ENCODE measurements at regions not wholly inside any gene's neighbourhood (a gene's known extent, or its start where the extent isn't known, plus 50 kb on each side); places are given as distances from the start of the nearest gene placed in this dataset.

DNA sequence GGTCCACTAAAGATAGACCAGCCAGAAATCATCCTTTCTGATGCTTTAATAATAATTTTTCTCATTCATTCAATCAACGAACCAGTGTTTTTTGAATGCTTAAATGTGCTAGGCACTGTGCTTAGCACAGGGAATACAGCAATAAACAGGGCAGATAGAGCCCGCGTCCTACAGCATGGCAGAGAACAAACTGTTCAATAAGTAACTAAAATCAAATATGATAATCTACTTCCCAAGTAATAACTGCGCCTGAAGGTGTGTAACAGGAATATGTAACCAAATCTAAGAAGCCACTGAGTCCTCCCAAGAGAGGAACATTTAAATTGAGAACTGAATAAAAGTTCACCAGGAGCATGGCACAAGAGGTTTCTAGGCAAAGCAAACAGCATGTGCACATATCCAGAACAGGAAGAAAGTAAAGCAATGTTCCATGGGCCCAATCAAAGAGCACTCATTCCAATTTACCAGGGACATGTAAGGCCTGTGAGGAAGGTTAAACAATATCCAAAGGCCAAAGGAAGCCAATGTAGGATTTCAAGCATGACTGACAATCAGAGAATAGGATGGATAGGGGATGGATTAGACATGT is 311.0 kb upstream of the RARB start:
- no peak for DNase-seq

DNA sequence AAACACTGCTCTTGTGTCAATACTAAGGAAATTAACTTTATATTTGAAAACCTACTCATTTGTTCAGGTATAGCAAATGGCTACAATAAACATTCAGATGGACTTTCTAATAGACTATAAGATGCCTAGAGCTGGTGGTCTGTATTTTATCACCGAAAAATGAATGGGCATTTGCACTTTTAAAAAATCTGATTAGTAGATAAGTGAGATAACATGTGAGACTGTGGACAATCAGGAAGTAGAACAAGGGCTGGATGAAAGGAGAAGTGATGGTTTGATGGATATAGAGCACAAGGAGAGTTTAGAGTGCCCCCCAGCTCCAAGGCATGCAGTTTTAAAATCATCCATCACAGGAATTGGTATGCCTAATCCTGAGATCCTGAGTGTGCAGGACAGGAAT is 308.4 kb upstream of the RARB start:
- no peak for DNase-seq

DNA sequence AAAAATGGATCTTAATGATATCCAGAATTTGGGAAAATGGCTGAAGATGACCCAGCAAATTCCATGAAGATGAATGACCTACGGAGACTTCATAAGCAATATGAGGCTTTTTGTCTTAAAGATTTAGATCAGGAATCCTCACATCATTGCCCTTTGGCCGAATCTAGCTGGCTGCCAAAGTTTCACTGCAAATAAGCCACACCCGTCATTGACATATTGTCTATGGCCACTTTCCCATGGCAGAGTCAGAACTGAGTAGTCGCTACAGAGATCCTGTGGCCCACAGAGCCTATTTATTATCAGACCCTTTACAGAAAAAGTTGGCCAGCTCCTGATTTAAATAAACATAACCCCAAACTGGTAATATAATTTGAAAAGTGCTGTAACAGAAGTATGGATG is 307.4 kb upstream of the RARB start:
- no peak for DNase-seq

DNA sequence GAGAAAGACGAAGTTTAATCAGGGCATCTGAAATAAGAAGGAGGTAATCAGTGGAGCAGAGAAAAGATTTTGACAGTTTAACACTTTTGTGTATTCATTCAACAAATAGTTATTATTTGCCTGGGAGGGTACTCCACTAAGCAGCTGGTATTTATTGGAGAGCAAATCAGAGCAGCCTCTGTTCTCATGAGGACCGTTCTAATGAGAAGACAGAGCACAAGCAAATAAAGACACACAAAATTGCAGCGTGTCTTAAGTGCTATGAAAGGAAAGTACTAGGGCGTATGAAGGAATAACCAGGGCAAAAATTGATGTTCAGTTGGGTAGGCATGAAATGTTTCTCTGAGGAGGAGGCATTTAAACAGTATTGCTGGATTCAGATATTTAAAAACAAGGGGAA is 302.9 kb upstream of the RARB start:
- DNase-seq, result no peak

DNA sequence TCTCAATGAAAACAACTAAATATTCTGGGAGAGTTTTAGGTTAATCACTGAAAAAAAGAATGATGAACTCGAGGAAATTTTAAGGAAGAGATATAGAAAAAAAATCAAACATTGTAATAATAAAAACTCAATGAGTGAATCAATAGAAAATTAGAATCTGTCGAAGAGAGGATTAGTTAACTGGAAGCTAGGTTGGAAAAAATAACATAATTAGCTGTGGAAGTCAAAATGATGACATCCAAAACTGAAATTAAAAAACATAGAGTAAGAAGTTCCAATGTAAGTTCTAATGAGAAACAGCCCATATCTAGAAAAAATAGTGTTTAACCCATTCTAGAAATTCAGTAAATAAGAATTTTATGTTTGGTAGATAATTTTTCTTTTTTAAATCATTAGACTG is 299.3 kb upstream of the RARB start:
- no peak for DNase-seq

DNA sequence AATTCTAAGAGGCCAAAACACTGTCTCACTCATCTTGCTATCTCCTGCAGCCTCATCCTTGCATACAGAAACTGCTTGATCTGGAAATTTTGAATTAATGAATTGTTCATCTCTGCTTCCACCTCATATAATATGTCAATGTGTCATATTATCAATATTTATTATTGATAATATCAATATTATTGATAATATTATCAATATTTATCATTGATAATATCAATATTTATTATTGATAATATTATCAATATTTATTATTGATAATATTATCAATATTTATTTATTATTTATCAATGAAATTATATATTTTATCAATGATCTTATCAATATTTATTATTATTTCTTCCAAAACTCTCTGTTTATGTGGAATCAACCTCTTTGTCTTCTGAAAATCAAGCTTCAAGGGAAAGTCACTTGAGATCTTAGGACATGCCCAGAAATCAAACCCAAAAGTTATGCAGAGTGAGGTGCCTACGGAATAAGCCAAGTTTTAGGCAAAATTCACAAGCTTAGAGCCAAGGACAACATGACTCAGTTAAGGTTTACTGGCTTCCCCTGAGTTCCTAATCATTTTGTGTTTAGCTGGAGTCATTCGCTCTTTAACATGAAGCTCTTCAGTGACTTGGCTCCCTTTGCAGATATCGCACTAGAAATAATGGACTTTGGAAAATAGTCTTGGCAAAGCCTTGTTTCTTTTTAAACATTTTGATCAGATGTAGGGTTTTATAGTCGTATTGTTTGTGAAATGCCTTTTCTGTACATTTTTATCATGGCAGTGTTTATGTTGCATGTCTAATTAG is 297.1 kb upstream of the RARB start:
- DNase-seq, result no peak

DNA sequence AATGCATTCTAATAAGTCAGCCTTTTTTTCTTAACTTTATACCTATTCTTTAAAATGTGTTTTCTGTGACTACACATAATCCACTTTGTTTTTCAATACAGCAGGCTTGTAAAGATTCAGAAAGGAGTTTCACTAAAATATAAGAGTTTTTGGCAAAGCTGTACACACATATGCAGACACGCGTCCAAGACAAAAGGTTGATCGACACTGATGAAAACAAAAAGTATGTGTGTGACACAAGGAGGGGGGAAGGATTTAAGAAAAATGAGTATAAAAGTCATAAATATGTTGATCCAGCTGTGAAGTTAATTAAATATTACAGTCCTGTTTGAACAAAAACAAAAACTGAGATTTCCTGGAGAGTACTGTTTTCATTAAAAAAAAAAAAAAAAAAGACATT is 294.5 kb upstream of the RARB start:
- DNase-seq, result no peak

DNA sequence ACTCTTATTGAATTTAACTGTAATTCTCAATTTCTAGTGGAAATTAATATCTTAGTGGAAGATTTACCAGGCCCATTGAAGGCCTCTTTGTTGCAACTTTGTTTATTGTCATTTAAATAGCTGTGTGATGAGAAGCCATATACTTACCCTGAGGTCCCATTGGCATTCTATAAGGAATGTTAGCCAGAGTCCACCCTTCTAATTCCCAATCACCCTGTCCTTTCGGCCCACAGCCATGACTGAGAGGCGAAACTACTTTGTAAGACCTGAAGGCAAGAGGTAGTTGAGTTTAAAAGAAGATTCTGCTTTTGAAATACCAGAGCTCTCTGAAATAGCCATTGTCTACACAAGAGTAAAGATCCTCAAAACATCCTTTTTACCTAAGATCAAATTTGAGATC is 290.5 kb upstream of the RARB start:
- no peak for DNase-seq

DNA sequence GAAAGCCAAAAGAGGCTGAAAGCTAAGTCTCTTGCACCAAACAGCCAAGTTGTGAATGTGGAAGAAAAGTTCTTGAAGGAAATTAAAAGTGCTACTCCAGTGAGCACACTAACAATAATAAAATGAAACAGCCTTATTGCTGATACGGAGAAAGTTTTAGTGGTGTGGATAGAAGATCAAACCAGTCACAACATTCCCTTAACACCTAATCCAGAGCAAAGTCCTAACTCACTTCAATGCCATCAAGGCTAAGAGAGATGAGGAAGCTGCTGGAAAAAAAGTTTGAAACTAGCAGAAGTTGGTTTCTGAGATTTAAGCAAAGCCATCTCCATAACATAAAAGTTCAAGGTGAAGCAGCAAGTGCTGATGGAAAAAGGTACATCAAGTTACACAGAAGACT is 288.8 kb upstream of the RARB start:
- no peak for DNase-seq

DNA sequence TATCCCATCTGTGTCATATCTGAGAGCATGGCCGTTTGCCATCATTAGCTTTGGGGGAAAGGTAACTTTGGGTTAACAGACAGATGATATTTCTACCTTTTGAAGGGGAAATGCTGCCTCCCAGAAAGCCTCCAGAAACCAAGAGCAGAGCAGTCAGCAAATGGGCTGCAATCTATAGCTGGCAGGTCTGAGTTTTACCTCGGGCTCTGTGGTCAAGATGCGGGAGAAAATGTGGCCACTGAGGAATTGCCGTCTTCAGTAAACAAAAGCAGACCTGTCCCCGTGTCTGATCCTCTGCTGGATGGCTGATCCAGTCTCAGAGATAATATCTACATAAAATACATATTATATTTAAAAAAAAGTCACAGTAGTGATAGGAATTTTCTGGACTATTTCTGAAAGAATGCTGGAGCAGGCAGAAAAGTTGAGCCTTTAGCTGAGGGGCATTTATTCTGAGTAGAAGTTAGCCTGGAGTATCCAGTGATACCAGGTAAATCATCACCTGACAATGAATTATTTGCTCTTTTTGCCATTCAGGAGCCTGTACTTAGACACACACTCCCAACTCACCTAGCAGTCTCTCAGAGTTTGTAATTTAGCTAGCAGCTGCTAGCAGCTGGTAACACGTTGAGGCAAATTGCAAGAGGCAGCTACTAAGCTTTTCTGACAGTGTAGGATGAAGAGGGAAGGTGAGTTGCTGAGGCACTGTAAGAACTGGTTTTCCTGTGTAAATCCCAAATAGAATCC is 285.3 kb upstream of the RARB start:
- DNase-seq, result no peak

DNA sequence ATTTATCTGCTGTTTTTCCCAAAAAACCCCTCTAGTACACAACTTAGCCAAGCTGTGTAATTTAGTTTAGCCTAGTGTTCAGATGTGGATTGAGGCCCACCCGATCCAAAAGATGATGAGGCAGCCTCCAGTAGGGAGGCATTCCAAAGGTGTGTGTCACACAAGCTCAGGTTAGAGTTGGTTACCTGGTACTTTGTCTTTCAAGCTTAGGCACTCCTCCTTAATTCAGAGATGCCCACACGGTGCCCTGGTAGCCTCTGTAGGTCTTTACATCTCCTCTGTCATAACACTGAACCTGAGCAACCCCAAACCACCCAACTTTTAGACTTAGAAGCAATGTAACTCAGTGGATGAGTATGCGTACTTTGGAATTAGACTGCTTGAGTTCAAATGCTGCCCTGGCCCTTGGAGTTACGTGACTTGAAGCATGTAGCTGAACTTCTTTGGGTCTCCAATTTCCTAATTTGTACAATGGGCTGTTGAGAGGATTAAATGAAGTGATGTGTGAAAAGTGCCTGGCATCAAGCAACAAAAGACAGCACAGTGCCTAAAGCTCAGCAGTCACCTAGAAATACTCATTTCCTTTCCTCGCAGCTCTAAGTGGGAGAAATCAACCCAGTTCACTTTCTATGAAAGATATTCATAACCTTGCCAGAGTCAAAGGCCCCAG is 284.6 kb upstream of the RARB start:
- no peak for DNase-seq

DNA sequence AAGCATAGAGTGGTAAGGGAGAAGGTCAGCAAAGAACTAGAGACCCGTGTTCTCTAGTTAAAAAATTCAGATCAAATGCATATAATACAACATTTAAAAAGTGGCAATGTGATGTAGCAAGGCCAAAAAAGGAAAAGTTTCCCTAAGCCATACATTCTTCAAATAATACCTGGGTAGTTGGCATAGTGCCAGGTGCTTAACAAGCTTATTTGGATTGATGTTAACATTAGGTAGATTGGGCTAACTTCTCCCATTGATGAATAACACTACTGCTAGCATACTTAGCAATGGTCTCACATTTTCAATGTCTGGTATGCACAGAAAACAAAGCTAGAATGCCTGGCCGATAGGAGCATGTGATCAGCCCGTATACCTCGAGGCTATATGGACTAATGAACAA is 283.6 kb upstream of the RARB start:
- DNase-seq, result no peak

DNA sequence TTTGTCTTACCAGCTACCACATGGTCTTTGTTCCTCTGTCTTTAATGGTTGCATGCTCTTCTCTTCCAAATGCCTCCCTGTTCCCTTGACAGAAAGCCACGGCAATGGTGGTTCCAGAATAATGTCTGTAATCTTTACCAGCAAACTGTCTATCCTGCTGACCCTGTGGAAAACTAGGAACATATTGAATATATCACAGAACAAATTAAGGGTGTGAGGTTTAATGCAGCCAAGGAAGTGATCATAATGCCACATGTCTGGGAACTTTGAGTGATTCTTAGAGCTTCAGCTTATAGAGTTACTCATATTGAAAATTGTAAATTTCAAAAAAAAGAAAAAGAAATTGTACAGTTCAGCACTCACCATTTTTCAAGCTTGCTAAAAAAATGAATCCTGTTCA is 282.9 kb upstream of the RARB start:
- no peak for DNase-seq

DNA sequence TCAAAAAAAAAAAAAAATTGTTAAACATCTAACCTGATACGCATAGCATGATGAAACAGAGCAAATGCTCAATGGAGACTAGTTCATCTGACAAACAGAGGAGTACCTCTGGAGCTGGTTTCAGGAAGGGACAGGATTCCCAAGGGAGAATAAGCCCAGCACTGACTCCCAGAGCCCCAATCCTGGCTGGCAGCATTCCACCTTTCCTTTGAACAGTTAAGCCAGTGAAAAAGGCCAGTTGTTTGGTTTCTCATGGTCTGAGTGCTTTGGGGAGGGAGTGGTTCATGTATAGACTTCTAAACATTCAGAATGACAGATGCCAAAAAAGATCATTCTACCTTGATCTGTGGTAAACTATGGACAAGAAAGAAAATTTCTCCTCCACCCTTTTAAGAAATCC is 277.9 kb upstream of the RARB start:
- no peak for DNase-seq

DNA sequence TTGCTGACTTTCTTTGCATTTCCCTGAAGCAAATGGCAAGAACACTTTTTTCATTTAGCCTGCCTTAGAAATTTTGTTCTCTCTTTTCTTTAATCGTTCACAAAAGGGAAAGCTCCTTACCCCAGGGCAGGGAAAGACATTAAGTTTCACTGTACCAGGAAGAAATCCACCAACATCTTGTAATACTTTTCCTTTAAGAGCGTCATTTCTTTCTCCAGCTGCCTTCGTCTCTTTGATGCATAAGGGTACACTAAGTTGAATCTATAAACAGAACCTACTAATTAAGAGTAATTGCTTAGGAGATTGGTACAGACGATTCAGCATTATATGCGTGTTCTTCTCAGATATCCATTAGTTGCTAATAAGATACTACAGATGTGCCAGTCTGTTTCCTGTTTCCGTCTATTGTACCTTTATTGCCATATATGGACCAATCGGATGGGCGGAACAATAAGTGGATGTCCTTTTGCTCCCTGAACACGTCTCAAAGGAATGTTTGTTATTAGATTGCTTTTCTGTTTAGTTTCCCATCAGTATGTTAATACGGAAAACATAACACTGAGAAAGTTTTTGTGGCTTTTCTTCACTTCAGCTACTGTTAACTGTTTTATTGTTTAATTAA is 276.7 kb upstream of the RARB start:
- no peak for DNase-seq

DNA sequence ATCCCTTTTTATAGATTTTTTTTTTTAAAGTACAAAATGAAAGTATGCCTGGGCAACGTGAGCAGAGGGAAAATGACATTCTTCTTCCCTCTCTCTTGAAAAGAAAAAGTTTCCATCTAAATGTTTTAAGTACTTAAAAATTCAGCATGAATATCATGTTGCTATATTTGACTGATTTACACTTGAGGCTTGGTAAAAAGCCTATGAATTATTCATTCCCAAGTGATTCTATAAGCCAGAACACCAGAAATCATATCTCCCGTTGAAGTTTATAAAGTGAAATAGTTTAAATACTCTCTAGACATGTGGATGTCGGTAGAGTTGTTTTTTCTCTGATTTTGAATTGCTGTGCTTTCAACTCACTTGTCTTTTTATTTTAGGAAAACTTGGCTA is 276.2 kb upstream of the RARB start:
- no peak for DNase-seq

DNA sequence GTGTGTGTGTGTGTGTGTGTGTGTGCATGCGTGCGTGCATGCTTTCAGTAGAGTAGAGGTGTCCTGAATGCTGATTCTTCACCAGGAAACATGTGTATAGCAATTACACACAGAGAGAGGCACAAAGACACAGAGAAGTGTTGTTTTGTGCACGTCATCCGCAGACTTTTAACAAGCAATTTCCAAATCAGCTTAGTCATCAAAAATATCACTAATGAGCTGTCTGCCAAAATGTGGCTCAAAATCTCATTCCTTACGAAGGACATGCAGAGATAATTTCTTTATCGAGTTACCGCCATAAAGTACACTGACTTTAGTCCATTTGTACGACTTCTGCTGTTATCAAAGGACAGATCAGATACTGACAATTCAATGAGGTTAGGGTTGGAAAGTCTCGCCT is 274.9 kb upstream of the RARB start:
- no peak for DNase-seq

DNA sequence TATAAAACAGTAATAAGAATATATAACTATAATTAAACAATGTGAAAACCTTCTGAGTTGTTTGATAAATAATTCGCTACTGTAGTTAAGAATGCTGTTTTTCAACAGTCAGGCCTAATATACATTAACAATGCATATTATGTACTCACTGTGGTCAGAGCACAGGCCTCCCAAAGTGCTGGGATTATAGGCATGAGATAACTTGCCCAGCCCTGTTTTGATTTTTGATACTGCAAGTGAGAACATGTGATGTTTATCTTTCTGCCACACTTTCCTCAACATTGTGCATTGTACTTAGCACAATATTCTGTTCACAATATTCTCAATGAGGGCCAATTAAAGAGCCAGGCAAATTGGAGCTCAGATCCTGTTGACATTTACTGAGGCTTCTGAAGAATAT is 274.5 kb upstream of the RARB start:
- DNase-seq, result no peak

DNA sequence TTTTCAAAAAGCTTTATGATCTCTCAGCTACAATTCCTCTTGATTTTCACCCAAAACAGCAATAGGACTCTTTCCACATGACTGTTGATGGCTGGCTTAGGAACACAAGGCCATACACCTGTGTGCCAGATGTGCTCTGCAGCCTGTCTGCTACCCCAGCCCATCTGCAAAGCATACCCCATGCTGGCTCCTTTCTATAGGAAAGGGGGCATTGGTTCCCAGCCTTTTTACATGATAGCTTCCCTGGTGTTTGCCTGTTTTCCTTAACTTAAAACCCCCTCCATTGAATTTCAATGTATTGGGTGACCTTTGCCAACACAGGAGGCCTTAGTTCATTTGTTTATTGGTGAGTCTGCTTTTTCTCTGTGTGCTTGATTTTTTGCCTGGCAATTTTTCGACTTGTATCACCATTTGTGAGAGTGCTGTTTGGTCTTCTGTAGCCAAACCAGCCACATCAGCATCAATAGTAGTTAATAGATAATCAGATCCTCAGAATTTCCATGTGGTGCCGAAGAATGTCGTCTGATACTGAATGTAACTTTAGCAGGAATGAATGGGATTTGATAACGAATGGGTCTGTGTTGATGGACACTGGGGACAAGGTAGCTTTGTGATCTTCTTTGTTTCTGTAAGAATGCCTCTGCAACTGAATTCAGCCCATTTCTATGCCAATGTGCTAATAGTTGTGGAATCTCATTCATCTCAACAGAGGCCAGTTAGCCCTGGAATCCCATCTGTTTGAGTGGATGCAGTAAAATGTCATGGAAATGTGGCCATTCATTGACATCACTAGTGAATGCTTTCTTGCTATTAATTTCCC is 272.2 kb upstream of the RARB start:
- no peak for DNase-seq

DNA sequence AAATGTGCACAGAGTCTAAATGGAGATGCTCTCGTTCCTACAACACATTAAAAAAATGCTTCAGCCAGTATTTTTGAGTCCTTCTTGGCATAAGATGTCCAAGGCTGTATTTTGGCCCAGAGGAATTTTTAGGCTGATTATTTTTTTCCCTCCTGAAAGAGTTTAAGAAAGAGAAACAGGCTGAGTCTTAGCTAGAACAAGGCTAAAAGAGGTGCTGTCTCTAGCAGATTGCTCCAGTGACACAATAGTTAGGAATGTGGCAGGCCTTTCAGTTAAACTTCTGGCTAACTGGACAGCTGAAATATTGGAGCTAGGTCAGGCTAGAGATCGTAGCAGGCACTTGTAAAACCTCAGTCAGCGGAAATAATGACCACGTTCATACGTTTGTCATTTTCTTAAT is 271.4 kb upstream of the RARB start:
- DNase-seq, result no peak

DNA sequence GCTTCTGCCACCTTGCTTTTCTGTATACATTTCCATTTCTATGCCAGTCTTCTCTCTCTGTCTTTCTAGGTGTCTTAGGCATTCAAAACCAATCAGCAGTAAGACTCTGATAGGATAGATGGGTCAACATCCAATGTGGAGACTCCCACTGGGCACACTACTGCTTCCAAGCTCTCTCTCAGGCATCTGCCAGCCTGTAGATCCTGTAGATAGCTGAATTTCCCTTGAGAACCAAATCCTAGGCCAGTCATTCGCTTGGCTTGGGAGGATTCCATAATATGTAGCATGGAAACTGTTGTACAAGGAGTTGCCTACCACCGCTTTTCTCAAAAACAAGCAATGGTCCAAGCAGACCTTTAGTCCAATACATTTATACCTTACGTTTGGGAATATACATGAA is 262.8 kb upstream of the RARB start:
- no peak for DNase-seq

DNA sequence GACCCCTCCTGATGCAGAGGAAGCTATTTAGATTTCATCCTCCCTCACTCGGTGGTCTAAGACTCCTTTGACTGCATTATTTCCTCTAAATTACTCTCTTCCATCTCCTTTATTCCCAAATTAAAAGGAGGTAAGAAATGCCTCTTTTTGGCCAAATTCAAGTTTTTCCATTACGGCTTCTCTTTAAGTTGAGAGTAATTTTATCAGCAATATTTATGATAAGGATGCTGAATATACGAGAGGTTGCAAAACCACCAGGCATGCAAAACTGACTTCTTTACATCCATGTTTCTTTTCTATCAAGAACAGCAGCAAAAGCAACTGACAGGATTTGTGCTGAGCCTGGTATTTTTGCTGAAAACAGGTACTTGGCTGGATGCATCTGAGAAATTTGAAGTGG is 262.0 kb upstream of the RARB start:
- no peak for DNase-seq

Data from T-helper 2 cell (primary cell).